ENCODE measurements at regions not wholly inside any gene's neighbourhood (a gene's known extent, or its start where the extent isn't known, plus 50 kb on each side); places are given as distances from the start of the nearest gene placed in this dataset.
"Not testable (repeated sequence)": the region's sequence is repeated elsewhere in the genome, so short reads cannot be mapped to it uniquely, and the experiment has no call there.

- 61 to 63% methylated on average over 4 of the region's 4 CpGs for WGBS, 2 donors
Observed at GRCh38 chr17:14725729-14726128, 424.8 kb downstream of the HS3ST3B1 start.

DNA sequence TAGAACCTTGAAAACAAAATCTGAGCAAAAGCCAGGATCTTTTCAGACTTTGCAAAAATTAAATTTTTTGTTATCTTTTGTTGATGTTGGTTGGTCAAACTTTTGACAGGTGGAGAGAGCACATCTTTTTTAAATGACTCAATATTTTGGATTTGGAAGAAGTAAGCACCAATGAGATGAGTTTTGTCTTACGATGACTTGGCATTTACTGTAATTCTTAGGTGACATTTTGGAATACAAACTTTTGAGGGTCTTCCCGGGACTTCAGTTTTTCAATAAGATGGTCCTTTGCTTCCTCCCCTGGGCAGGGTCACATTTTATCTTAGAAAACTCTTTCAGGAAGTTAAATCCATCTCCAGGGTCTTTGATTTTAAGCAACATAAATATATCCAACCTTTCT, 423.9 kb downstream of the HS3ST3B1 start:
- TF ChIP-seq, protein P1, sequence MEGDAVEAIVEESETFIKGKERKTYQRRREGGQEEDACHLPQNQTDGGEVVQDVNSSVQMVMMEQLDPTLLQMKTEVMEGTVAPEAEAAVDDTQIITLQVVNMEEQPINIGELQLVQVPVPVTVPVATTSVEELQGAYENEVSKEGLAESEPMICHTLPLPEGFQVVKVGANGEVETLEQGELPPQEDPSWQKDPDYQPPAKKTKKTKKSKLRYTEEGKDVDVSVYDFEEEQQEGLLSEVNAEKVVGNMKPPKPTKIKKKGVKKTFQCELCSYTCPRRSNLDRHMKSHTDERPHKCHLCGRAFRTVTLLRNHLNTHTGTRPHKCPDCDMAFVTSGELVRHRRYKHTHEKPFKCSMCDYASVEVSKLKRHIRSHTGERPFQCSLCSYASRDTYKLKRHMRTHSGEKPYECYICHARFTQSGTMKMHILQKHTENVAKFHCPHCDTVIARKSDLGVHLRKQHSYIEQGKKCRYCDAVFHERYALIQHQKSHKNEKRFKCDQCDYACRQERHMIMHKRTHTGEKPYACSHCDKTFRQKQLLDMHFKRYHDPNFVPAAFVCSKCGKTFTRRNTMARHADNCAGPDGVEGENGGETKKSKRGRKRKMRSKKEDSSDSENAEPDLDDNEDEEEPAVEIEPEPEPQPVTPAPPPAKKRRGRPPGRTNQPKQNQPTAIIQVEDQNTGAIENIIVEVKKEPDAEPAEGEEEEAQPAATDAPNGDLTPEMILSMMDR (IDR thresholded peaks at IDR 0.05): no peak
- TF ChIP-seq POLR2A (IDR thresholded peaks at IDR 0.05): no peak
- intact Hi-C loops (cut with DNase I; ENCODE audit: low total_unique reads): no loop called here
- H3K4me3 ChIP-seq (ENCODE audit: low read depth, poor library complexity, severe bottlenecking): no peak overlapping the region
- no peak for DNase-seq (ENCODE audit: low spot score in 2 of 2)
- 91 to 93% methylated on average over 2 of the region's 2 CpGs for WGBS, 2 donors

More at GRCh38 chr17:14725729-14726128, 424.8 kb downstream of the HS3ST3B1 start:
- TF ChIP-seq POLR2A (IDR thresholded peaks at IDR 0.05): no peak
- TF ChIP-seq, protein P1 (IDR thresholded peaks at IDR 0.05): no peak
- intact Hi-C loops (cut with DNase I; ENCODE audit: low total_unique reads): no loop called here
- no peak for DNase-seq (ENCODE audit: low spot score in 2 of 2)
- no peak overlapping the region for H3K4me3 ChIP-seq (ENCODE audit: low read depth, poor library complexity, severe bottlenecking)

DNA sequence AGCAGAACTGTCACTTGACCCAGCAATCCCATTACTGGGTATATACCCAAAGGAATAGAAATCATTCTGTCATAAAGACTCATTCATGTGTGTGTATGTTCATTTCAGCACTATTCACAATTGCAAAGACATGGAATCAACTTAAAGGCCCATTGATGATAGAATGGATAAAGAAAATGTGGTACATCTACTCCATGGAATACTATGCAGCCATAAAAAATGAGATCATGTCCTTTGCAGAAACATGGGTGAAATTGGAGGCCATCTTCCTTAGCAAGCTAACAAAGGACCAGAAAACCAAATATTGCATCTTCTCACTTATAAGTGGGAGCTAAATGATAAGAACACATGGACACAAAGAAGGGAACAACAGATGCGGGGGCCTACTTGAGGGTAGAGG, 422.5 kb downstream of the HS3ST3B1 start:
- intact Hi-C loops (cut with DNase I; ENCODE audit: low total_unique reads); DNase-seq (ENCODE audit: low spot score in 2 of 2); H3K4me3 ChIP-seq (ENCODE audit: low read depth, poor library complexity, severe bottlenecking): not testable (repeated sequence)
- WGBS, 2 donors: 92 to 94% methylated on average over 1 of the region's 1 CpG

GRCh38 chr17:14719942-14720341, 419.1 kb downstream of the HS3ST3B1 start:
- no peak for TF ChIP-seq POLR2A (IDR thresholded peaks at IDR 0.05)
- TF ChIP-seq, protein P1 (IDR thresholded peaks at IDR 0.05): no peak
- no peak overlapping the region for H3K4me3 ChIP-seq (ENCODE audit: low read depth, poor library complexity, severe bottlenecking)
- no peak for DNase-seq (ENCODE audit: low spot score in 2 of 2)
- 90 to 92% methylated on average over 3 of the region's 3 CpGs for WGBS, 2 donors
- intact Hi-C loops (cut with DNase I; ENCODE audit: low total_unique reads): no loop called here

DNA sequence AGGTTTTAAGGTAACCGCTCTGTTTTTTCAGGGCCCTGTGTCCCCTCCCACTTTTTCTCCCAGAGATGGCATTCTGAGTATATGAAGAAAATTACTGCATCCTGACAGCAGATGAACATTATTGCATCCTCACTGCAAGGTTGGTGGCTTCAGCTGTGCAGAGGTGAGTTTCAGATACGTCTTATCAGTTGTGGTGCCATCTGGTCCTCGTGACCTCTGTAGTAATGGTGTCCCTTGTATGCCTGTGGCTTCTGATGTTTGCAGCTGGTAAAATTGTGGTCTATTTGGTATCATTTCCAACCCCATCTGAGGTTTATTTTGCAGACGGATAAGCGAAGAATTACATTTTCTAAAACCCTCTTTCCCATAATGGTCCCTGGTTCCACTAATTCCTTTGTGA, 417.0 kb downstream of the HS3ST3B1 start:
- intact Hi-C loops (cut with DNase I; ENCODE audit: low total_unique reads): no loop called here
- DNase-seq (ENCODE audit: low spot score in 2 of 2): no peak
- no peak for TF ChIP-seq POLR2A (IDR thresholded peaks at IDR 0.05)
- TF ChIP-seq, protein P1 (IDR thresholded peaks at IDR 0.05): no peak
- H3K4me3 ChIP-seq (ENCODE audit: low read depth, poor library complexity, severe bottlenecking): no peak overlapping the region
- WGBS, 2 donors: 75 to 89% methylated on average over 5 of the region's 5 CpGs

DNA sequence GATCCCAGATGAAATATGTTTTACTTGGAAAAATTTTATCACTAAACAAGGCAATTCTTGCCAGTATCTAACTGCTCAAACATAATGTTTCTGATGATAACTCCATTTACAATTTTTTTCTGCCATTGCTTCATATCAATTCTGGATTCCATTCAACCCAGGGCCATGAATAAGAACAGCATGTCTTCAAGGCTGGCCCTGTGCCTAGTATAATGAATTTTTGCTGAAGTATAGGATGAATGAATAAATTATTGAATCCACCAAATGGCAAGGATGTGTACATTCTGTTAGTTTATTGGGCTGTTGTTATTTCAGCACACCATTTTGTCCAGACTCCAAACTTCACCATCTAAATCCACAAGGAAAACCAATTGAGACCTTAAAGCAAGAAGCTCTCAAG, 414.7 kb downstream of the HS3ST3B1 start:
- intact Hi-C loops (cut with DNase I; ENCODE audit: low total_unique reads): no loop called here
- TF ChIP-seq POLR2A (IDR thresholded peaks at IDR 0.05): no peak
- TF ChIP-seq, protein P1 (IDR thresholded peaks at IDR 0.05): no peak
- H3K4me3 ChIP-seq (ENCODE audit: low read depth, poor library complexity, severe bottlenecking): no peak overlapping the region
- no peak for DNase-seq (ENCODE audit: low spot score in 2 of 2)
